ENCODE measurements at regions not wholly inside any gene's neighbourhood (a gene's known extent, or its start where the extent isn't known, plus 50 kb on each side); places are given as distances from the start of the nearest gene placed in this dataset.

- TF ChIP-seq, protein P1, sequence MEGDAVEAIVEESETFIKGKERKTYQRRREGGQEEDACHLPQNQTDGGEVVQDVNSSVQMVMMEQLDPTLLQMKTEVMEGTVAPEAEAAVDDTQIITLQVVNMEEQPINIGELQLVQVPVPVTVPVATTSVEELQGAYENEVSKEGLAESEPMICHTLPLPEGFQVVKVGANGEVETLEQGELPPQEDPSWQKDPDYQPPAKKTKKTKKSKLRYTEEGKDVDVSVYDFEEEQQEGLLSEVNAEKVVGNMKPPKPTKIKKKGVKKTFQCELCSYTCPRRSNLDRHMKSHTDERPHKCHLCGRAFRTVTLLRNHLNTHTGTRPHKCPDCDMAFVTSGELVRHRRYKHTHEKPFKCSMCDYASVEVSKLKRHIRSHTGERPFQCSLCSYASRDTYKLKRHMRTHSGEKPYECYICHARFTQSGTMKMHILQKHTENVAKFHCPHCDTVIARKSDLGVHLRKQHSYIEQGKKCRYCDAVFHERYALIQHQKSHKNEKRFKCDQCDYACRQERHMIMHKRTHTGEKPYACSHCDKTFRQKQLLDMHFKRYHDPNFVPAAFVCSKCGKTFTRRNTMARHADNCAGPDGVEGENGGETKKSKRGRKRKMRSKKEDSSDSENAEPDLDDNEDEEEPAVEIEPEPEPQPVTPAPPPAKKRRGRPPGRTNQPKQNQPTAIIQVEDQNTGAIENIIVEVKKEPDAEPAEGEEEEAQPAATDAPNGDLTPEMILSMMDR (IDR thresholded peaks at IDR 0.05), result no peak
- TF ChIP-seq POLR2AphosphoS5 (IDR thresholded peaks at IDR 0.05; ENCODE audit: insufficient read depth in 1 of 2, low read depth in 1 of 2) (no peak), POLR2A (IDR thresholded peaks at IDR 0.05) (no peak)
These were observed 505.1 kb downstream of the IGSF11 start for GRCh38 chr3:118529554-118529953.
